BLaER1 (cell line): ENCODE measurements at regions not wholly inside any gene's neighbourhood (a gene's known extent, or its start where the extent isn't known, plus 50 kb on each side); places are given as distances from the start of the nearest gene placed in this dataset.

ENCODE experiments used
- H3K27ac ChIP-seq: shearing (Covaris generic); formaldehyde crosslinking; 2 replicates; pipeline ENCODE4 v1.8.1; 2022
- H3K27me3 ChIP-seq: shearing (Covaris generic); formaldehyde crosslinking; 2 replicates; pipeline ENCODE4 v1.8.1; 2022
- H3K36me3 ChIP-seq: shearing (Covaris generic); formaldehyde crosslinking; 2 replicates; pipeline ENCODE4 v1.8.1; 2022
- H3K4me1 ChIP-seq: shearing (Covaris generic); formaldehyde crosslinking; 2 replicates; pipeline ENCODE4 v1.8.1; 2022
- H3K4me2 ChIP-seq: shearing (Covaris generic); formaldehyde crosslinking; 2 replicates; pipeline ENCODE4 v1.8.1; 2022
- H3K4me3 ChIP-seq: shearing (Covaris generic); formaldehyde crosslinking; 2 replicates; pipeline ENCODE4 v1.8.1; 2022
- H3K9ac ChIP-seq: shearing (Covaris generic); formaldehyde crosslinking; 2 replicates; pipeline ENCODE4 v1.8.1; 2022
- H3K9me3 ChIP-seq: shearing (Covaris generic); formaldehyde crosslinking; 2 replicates; pipeline ENCODE4 v1.8.1; 2022
- H4K20me1 ChIP-seq: shearing (Covaris generic); formaldehyde crosslinking; 2 replicates; pipeline ENCODE4 v1.8.1; 2022
- Cebpa-rat ChIP-seq: shearing (Covaris generic); IDR thresholded peaks from 2 replicates; pipeline ENCODE4 v1.8.1; 2022

GRCh38 chr18:65567372-65567771 is 183.4 kb upstream of the CDH7 start:
- no peak overlapping the region for H3K27ac ChIP-seq
- no peaks in the 10 kb centered on the region for H4K20me1 ChIP-seq
- no peak overlapping the region for H3K9ac ChIP-seq
- no peak overlapping the region for H3K4me2 ChIP-seq
- TF ChIP-seq Cebpa-rat: no peak
- H3K4me3 ChIP-seq: no peak overlapping the region
- H3K4me1 ChIP-seq: no peaks in the 10 kb centered on the region
- H3K27me3 ChIP-seq: no peaks in the 10 kb centered on the region
- H3K36me3 ChIP-seq: no peaks in the 10 kb centered on the region
- peaks cover 7% of the 10 kb centered on the region; the same call in 1 of the 2 replicates for H3K9me3 ChIP-seq

- Histone ChIP-seq H3K4me3 (no peak overlapping the region), H3K4me1 (no peaks in the 10 kb centered on the region), H3K27me3 (no peaks in the 10 kb centered on the region), H3K27ac (no peak overlapping the region), H3K4me2 (no peak overlapping the region), H4K20me1 (no peaks in the 10 kb centered on the region), H3K9me3 (no peaks in the 10 kb centered on the region), H3K9ac (no peak overlapping the region), H3K36me3 (no peaks in the 10 kb centered on the region)
- no peak for TF ChIP-seq Cebpa-rat
Observed at GRCh38 chr18:65548316-65548715, 202.5 kb upstream of the CDH7 start.

GRCh38 chr18:65547046-65547445 is 203.8 kb upstream of the CDH7 start:
- Histone ChIP-seq H3K4me3 (no peak overlapping the region), H3K9ac (no peak overlapping the region), H3K27me3 (no peaks in the 10 kb centered on the region), H3K4me1 (no peaks in the 10 kb centered on the region), H3K36me3 (no peaks in the 10 kb centered on the region), H3K27ac (no peak overlapping the region), H4K20me1 (no peaks in the 10 kb centered on the region), H3K9me3 (no peaks in the 10 kb centered on the region), H3K4me2 (no peak overlapping the region)
- TF ChIP-seq Cebpa-rat: no peak

- Histone ChIP-seq H3K27ac (no peak overlapping the region), H3K36me3 (no peaks in the 10 kb centered on the region), H3K4me2 (no peak overlapping the region), H4K20me1 (no peaks in the 10 kb centered on the region), H3K4me1 (no peaks in the 10 kb centered on the region), H3K27me3 (no peaks in the 10 kb centered on the region), H3K4me3 (no peak overlapping the region), H3K9ac (no peak overlapping the region), H3K9me3 (no peaks in the 10 kb centered on the region)
- TF ChIP-seq Cebpa-rat: no peak
Observed at GRCh38 chr18:65544701-65545100, 206.1 kb upstream of the CDH7 start.

- TF ChIP-seq Cebpa-rat: no peak
- no peak overlapping the region for H3K9ac ChIP-seq
Observed at GRCh38 chr18:65527879-65528633, 222.8 kb upstream of the CDH7 start.

GRCh38 chr18:65526099-65526498 is 224.7 kb upstream of the CDH7 start:
- Histone ChIP-seq H3K9ac (no peak overlapping the region), H3K36me3 (no peaks in the 10 kb centered on the region), H3K27me3 (no peaks in the 10 kb centered on the region), H4K20me1 (no peaks in the 10 kb centered on the region), H3K4me1 (0 out of 2 replicates have a peak, but pooled peaks cover 5% of the 10 kb centered on the region), H3K4me2 (no peak overlapping the region), H3K9me3 (no peaks in the 10 kb centered on the region), H3K27ac (no peak overlapping the region), H3K4me3 (no peak overlapping the region)
- TF ChIP-seq Cebpa-rat: no peak

More at GRCh38 chr18:65527879-65528633, 222.8 kb upstream of the CDH7 start:
- no peak overlapping the region for H3K4me3 ChIP-seq
- H3K4me2 ChIP-seq: no peak overlapping the region
- no peak overlapping the region for H3K27ac ChIP-seq
- 0 out of 2 replicates have a peak, but pooled peaks cover 5% of the 10 kb centered on the region for H3K4me1 ChIP-seq
- no peaks in the 10 kb centered on the region for H3K27me3 ChIP-seq
- H3K36me3 ChIP-seq: no peaks in the 10 kb centered on the region
- H4K20me1 ChIP-seq: no peaks in the 10 kb centered on the region
- H3K9me3 ChIP-seq: no peaks in the 10 kb centered on the region

- Histone ChIP-seq H3K27ac (no peak overlapping the region), H3K9me3 (no peaks in the 10 kb centered on the region), H3K27me3 (no peaks in the 10 kb centered on the region), H3K4me2 (no peak overlapping the region), H4K20me1 (no peaks in the 10 kb centered on the region), H3K36me3 (no peaks in the 10 kb centered on the region), H3K9ac (no peak overlapping the region), H3K4me3 (no peak overlapping the region), H3K4me1 (0 out of 2 replicates have a peak, but pooled peaks cover 5% of the 10 kb centered on the region)
- TF ChIP-seq Cebpa-rat: no peak
Observed at GRCh38 chr18:65523461-65523860, 227.4 kb upstream of the CDH7 start.

- Histone ChIP-seq H3K4me1 (no peaks in the 10 kb centered on the region), H3K4me2 (no peak overlapping the region), H3K9me3 (no peaks in the 10 kb centered on the region), H3K36me3 (no peaks in the 10 kb centered on the region), H3K27ac (no peak overlapping the region), H3K27me3 (no peaks in the 10 kb centered on the region), H3K4me3 (no peak overlapping the region), H4K20me1 (no peaks in the 10 kb centered on the region), H3K9ac (no peak overlapping the region)
- TF ChIP-seq Cebpa-rat: no peak
Observed at GRCh38 chr18:65522907-65523306, 227.9 kb upstream of the CDH7 start.

- no peak overlapping the region for H3K4me3 ChIP-seq
- H3K9ac ChIP-seq: no peak overlapping the region
- no peaks in the 10 kb centered on the region for H3K27me3 ChIP-seq
- no peaks in the 10 kb centered on the region for H3K9me3 ChIP-seq
- no peaks in the 10 kb centered on the region for H3K36me3 ChIP-seq
- H3K4me2 ChIP-seq: no peak overlapping the region
- H3K4me1 ChIP-seq: no peaks in the 10 kb centered on the region
- H4K20me1 ChIP-seq: no peaks in the 10 kb centered on the region
- no peak for TF ChIP-seq Cebpa-rat
- H3K27ac ChIP-seq: no peak overlapping the region
Observed at GRCh38 chr18:65516209-65516608, 234.6 kb upstream of the CDH7 start.

GRCh38 chr18:65498605-65499004 is 252.2 kb upstream of the CDH7 start:
- H3K27ac ChIP-seq: no peak overlapping the region
- H3K36me3 ChIP-seq: no peaks in the 10 kb centered on the region
- no peaks in the 10 kb centered on the region for H3K9me3 ChIP-seq
- H3K4me2 ChIP-seq: no peak overlapping the region
- no peaks in the 10 kb centered on the region for H4K20me1 ChIP-seq
- TF ChIP-seq Cebpa-rat: no peak
- H3K4me3 ChIP-seq: no peak overlapping the region
- no peak overlapping the region for H3K9ac ChIP-seq
- H3K4me1 ChIP-seq: no peaks in the 10 kb centered on the region
- no peaks in the 10 kb centered on the region for H3K27me3 ChIP-seq
